ENCODE measurements at regions not wholly inside any gene's neighbourhood (a gene's known extent, or its start where the extent isn't known, plus 50 kb on each side); places are given as distances from the start of the nearest gene placed in this dataset.

DNA sequence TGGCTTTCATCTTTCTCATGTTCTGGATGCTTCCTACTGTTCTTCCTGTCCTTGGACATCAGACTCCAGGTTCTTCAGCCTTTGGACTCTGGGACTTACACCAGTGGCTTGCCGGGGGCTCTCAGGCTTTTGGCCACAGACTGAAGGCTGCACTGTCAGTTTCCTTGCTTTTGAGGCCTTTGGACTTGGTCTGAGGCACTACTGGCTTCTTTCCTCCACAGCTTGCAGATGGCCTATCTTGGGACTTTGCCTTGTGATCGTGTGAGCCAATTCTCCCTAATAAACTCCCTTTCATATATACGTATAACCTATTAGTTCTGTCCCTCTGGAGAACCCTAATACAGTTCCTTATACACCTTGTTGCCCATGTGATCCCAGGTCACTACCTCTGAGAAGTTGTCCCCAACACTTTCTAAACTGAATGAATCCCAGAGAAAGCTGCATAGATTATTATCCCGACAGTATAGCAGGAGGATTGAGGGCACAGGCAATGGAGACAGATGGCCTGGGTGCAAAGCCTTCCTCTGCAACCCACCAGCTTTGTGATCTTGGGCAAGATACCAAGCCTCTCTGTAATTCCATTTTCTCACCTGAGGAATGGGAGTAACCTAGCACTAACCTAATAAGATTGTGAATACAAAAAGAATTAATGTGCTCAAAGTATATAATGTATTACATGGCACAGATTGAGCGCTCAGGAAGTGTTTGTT is 449.6 kb upstream of the BRINP1 start:
- Histone ChIP-seq H3K9ac (ENCODE audit: low read depth in 2 of 2, low read length in 2 of 2) (no peak overlapping the region), H3K4me3 (no peak overlapping the region), H3K27ac (no peak overlapping the region), H3K27me3 (no peaks in the 10 kb centered on the region), H3K36me3 (no peaks in the 10 kb centered on the region), H3K4me1 (no peaks in the 10 kb centered on the region), H3K9me3 (no peaks in the 10 kb centered on the region)
- intact Hi-C loops (cut with DNase I) = no loop called here
- DNase-seq = no peak
- TF ChIP-seq, protein P1, sequence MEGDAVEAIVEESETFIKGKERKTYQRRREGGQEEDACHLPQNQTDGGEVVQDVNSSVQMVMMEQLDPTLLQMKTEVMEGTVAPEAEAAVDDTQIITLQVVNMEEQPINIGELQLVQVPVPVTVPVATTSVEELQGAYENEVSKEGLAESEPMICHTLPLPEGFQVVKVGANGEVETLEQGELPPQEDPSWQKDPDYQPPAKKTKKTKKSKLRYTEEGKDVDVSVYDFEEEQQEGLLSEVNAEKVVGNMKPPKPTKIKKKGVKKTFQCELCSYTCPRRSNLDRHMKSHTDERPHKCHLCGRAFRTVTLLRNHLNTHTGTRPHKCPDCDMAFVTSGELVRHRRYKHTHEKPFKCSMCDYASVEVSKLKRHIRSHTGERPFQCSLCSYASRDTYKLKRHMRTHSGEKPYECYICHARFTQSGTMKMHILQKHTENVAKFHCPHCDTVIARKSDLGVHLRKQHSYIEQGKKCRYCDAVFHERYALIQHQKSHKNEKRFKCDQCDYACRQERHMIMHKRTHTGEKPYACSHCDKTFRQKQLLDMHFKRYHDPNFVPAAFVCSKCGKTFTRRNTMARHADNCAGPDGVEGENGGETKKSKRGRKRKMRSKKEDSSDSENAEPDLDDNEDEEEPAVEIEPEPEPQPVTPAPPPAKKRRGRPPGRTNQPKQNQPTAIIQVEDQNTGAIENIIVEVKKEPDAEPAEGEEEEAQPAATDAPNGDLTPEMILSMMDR (IDR thresholded peaks at IDR 0.05) = no peak

DNA sequence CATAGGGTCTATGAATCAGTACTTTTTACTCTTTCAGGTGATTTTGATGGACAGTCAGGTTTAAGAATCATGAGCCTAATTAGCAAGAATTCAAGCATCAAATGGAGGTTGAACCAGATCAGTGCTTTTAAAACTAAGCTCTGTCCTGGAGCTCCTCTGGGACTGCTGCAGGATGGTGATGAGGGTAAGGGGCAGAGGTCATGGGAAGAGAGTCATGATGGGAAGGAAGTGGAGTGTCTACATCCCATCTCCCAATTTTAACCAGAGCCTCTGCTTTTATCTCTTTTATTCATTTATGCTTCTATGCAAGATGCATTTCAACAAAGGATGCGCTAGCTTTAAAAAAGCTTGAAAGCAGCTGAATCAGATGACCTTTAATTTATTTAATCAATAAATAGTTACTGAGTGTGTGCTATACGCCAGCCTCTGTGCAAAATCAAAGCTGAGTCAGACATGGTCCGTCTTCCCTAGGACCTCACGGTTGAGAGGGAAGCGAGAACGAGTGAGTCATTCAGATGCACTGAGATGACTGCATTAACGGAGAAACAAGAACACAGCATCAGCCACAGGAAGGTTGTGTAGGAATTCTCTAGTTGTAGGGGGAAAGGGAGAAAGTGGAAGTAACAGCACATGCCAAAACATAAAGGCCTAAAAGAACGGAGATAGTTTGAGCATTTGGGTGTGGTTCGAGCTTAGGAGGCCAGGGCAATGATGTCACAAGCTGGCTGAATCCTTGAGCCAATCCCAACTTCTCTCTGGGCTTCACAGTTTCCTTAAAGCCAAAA is 441.6 kb upstream of the BRINP1 start:
- H3K36me3 ChIP-seq = no peaks in the 10 kb centered on the region
- no peak overlapping the region for H3K4me3 ChIP-seq
- no peak overlapping the region for H3K27ac ChIP-seq
- no peaks in the 10 kb centered on the region for H3K9me3 ChIP-seq
- no peaks in the 10 kb centered on the region for H3K27me3 ChIP-seq
- TF ChIP-seq, protein P1 (IDR thresholded peaks at IDR 0.05) = no peak
- H3K9ac ChIP-seq (ENCODE audit: low read depth in 2 of 2, low read length in 2 of 2) = no peak overlapping the region
- no peak for DNase-seq
- intact Hi-C loops (cut with DNase I) = no loop called here
- H3K4me1 ChIP-seq = no peaks in the 10 kb centered on the region

GRCh38 chr9:119803679-119804078 is 434.4 kb upstream of the BRINP1 start:
- no peak overlapping the region for H3K4me3 ChIP-seq
- no peak overlapping the region for H3K27ac ChIP-seq
- no peaks in the 10 kb centered on the region for H3K36me3 ChIP-seq
- H3K27me3 ChIP-seq = no peaks in the 10 kb centered on the region
- no peak for DNase-seq
- H3K9ac ChIP-seq (ENCODE audit: low read depth in 2 of 2, low read length in 2 of 2) = no peak overlapping the region
- no peaks in the 10 kb centered on the region for H3K4me1 ChIP-seq
- intact Hi-C loops (cut with DNase I) = no loop called here
- H3K9me3 ChIP-seq = no peaks in the 10 kb centered on the region
- TF ChIP-seq, protein P1 (IDR thresholded peaks at IDR 0.05) = no peak

DNA sequence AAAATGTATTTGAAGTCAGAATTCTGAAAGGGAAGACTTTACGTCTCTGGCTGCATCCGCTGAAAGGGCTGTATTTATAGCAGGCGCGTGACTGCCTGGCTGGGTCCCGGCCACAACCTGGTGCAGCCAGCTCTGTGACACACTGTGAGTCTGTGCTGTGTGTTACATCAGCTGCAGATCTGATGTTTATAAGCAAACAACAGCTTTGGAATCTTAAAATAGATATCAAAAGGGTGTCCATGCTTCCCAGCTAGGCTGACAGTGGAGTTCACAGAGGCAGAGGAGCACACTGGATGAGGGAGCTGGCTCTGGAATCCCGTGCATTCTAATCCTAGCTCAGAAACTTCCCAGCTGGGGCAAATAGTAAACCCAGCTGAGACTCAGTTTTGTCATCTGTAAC is 433.4 kb upstream of the BRINP1 start:
- Histone ChIP-seq H3K9me3 (no peaks in the 10 kb centered on the region), H3K9ac (ENCODE audit: low read depth in 2 of 2, low read length in 2 of 2) (no peak overlapping the region), H3K4me1 (no peaks in the 10 kb centered on the region), H3K27ac (no peak overlapping the region), H3K36me3 (no peaks in the 10 kb centered on the region), H3K4me3 (no peak overlapping the region), H3K27me3 (no peaks in the 10 kb centered on the region)
- TF ChIP-seq, protein P1 (IDR thresholded peaks at IDR 0.05) = no peak
- DNase-seq = peak; percentile 18
- intact Hi-C loops (cut with DNase I) = no loop called here

DNA sequence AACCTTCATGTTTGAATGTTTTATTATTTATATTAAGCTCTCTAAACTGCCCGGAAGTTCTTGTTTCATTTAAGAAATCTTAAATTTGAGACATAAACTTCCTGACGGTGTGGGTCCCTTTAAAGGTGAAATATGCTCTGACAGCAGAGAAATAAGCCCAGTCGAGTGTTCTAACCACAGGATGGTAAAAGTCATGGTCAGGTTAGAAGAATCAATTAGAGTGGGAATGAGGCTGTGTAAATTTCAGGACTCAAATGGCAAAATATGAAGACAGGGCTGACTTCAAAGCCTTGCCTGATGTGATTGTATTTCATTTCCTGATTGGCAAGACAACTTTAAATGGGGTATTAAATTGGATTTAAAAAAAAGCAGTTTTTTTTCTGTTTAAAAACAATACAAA is 432.9 kb upstream of the BRINP1 start:
- Histone ChIP-seq H3K9me3 (no peaks in the 10 kb centered on the region), H3K9ac (ENCODE audit: low read depth in 2 of 2, low read length in 2 of 2) (no peak overlapping the region), H3K4me1 (no peaks in the 10 kb centered on the region), H3K27me3 (no peaks in the 10 kb centered on the region), H3K36me3 (no peaks in the 10 kb centered on the region), H3K4me3 (no peak overlapping the region), H3K27ac (no peak overlapping the region)
- no peak for DNase-seq
- intact Hi-C loops (cut with DNase I) = no loop called here
- TF ChIP-seq, protein P1 (IDR thresholded peaks at IDR 0.05) = no peak
